HG03175 (cell line): ENCODE measurements at regions not wholly inside any gene's neighbourhood (a gene's known extent, or its start where the extent isn't known, plus 50 kb on each side); places are given as distances from the start of the nearest gene placed in this dataset.
"Not testable (repeated sequence)": the region's sequence is repeated elsewhere in the genome, so short reads cannot be mapped to it uniquely, and the experiment has no call there.

Experiments used
- ATAC-seq: cut with Tn5 transposase; IDR thresholded peaks from one replicate; pipeline ENCODE4 v1.9.1; 2021; ENCODE audit warnings: mild to moderate bottlenecking, moderate library complexity; ENCODE audit not compliant: unreplicated experiment

DNA sequence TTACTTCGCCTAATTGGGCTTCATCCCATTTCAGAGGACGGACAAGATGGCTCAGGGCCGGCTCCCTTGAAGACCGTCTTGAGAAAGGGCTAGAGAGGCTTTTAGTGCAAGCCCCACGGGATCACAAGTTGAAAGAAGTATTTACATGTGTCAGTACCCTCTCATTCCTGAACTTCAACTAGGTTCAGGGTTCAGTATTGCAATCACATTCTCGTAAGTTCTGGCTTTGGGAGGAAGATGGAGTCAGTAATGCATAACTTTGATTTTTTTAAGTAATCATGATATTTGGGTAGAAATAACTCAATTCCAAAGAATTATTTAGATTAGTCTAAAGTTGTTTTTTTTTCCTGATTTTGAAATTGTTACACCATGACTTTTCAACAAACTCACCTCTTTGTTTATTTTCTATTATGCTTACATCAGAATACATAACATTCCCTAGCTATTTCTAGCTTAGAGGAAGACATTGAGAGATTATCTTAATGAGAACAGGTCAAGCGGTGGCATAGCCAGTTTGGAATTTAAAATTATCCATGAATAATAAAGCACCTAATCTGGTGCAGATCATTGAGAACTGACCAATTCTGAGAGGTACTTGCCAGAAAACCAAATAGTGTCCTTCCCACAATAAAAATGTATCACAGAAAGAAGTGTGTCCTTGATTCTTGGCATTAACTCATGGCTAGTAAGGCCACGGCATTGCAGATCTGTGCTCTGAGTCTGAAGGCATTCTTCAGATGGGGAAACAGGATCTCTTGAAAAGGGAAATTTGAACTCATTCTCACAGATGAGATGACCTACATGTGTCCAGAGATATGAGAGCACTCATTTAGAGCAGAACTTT lies 92.1 kb upstream of the BLID start:
- no peak for ATAC-seq

DNA sequence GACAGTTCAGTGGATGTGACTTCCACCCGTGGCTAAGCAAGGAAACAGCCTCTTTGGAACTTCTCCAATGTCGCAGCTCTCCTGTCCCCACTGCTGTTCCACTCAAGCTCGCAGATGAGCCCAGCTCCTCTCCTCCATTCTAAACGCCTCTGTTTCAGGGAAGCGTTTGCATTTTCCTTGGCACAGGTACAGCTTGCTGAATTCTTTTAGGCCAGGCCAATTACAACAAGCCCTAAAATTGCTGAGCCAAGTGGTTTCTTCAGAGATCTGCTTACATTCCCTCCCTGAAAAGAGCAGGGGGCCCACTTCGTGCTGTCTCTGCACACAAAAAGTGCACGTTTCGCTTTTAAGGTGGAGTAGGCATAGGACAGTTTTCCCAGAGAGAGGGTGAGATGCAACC lies 91.5 kb upstream of the BLID start:
- ATAC-seq = no peak

DNA sequence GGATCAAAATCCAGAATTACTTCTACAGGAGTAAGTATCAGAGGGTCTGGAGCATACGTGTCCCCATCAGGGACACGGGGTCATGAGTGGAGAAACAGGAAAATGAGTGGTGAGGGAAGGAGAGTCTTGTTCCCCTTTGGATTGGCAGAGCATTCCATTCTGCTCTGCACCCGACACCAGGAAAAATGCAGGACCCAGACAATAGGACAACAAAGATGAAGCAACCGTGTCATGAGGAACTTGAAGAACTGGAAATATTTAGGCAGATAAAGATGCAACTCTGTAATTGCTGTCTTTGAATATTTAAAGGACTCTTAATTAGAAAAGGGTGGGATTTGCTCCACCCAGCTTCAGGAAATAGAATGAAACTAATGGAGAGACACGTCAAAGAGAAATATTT lies 89.0 kb upstream of the BLID start:
- no peak for ATAC-seq

DNA sequence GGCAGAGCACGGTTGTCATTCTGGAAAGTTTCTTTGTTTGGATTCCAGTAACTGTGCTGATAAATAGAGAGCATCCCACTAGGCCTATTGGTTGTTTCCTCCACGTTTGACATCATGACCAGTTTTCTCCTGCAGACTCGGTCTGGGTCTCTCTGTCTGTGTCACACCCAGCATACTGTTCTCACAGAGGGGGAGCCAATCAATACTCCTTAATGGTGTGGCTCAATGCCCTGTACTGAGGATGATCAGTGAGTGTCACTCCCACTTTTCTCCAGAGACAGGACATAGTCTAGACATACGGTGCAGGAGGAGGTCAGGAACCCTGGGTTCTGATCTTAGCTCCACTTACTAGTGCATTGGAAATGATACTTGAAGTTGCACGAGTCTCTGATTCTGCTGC lies 88.2 kb upstream of the BLID start:
- no peak for ATAC-seq

DNA sequence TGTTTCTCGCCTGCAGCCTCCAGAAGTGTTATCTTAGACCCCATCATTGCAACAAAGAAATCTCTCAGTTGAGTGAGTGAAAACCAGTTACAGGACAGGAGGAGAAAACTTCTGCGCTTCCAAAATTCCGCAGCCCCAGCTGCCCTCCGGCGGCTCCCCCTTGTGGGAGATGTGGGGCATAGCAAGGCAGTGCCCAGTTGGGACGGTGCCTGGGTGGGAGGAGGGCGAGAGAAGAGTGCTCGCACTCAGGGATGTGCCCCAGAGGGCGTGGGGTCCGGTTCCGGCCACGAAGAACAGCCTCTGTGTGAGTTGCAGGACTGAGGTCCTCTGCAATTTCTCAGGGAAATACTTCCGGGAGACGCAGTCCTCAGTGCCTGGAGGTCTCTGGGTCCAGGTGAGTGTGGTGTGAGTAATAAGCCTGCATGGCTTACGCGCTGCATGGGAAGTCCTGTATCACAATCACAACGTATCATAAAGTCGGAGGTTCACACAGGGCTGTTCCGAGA lies 87.0 kb upstream of the BLID start:
- peak; percentile 74 for ATAC-seq

DNA sequence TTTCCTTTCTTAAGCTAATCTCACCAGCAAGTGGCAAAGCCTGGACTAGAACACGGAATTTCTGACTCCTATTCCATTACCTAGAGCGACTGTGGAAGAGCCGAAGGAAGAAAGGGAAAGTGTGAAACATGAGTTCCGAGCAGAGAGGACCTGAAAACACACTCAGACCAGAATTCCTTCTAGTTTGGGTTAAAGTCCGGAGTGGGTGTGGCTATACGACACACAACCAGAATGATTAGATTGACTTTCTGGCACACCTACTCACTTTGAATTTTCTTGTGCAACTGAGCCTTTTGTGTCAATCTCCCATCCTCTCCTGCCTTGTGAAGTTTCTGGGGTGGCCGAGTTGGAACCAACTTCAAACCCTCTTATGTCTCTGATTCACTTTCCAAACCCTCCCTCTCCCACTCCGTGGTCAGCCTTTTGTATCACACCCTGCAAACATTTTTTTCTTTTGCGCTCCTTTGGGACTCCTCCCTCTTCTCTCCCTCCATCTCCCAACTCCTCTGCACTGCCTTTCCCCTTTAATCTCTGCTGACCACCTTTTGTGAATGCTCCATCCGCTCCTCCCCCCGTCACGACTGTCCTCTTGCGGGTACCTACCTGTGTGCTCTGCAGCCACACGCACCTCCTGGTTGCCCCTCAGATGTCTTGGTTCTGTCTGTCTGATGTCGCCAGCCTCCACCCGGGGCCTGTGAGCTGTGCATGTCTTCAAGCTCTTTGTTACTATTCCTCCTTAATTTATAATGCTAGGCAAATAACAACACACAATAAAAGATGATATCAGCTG lies 86.3 kb upstream of the BLID start:
- ATAC-seq = no peak

DNA sequence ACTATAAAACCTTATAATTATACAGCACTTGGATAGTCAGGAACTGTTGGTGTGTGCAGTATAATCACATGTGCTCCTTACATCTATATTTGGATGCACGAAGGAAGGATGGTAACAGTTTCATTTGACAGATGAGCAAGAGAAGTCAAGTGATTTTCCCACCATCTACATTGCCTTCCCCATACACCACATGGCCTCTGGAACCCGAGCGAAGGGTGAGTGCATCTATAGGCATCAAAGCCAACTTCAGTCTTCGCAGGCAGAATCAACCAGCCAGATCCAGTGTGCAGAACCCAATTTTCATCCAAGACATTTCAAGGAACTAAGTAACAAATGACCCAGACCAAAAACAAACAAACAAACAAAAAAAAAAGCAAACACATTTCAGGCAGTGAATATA lies 85.1 kb upstream of the BLID start:
- ATAC-seq = no peak

DNA sequence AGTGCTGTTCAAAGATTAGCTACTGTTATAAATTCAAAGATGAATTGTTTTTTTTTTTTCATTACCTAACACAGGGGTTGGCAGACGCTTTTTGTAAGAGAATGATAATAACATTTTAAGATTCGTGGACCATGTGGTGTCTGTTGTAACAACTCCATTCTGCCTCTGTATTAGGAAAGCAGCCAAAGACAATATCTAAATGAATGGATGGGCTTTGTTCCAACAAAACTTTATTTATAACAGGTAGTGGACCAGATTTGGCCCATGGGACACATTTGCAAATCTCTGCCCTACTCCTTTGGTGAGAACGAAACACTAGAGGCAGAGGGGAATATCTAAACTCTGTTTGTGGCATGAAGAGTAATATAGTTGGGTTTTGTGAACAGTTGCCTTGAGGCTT lies 83.6 kb upstream of the BLID start:
- ATAC-seq = no peak

DNA sequence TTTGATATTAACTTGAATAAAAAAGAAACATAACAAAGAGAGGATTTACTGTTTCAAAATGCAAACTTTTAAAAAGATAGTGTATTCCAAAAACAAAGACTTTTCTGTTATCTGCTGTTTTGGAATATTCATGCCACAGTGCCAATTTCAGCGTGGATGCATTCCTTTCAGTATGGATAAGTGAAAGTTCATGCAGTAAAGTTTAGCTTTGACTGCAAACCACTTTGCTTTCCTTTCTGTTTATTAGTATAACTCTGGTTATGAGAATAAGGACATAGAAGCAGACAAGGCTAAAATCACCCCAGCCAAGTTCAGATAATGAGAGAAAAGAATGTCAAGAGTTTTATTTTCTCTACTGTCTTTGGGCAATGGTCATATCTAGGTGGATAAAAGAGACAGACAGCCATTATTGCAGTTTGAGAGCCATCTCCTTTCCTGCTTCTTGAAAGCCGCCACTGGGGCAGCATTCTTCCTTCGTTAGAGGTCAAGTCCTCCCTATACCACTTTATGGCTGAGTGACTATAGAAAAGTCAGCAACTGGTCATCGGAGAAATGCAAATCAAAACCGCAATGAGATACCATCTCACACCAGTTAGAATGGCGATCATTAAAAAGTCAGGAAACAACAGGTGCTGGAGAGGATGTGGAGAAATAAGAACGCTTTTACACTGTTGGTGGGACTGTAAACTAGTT lies 82.4 kb upstream of the BLID start:
- ATAC-seq = no peak

DNA sequence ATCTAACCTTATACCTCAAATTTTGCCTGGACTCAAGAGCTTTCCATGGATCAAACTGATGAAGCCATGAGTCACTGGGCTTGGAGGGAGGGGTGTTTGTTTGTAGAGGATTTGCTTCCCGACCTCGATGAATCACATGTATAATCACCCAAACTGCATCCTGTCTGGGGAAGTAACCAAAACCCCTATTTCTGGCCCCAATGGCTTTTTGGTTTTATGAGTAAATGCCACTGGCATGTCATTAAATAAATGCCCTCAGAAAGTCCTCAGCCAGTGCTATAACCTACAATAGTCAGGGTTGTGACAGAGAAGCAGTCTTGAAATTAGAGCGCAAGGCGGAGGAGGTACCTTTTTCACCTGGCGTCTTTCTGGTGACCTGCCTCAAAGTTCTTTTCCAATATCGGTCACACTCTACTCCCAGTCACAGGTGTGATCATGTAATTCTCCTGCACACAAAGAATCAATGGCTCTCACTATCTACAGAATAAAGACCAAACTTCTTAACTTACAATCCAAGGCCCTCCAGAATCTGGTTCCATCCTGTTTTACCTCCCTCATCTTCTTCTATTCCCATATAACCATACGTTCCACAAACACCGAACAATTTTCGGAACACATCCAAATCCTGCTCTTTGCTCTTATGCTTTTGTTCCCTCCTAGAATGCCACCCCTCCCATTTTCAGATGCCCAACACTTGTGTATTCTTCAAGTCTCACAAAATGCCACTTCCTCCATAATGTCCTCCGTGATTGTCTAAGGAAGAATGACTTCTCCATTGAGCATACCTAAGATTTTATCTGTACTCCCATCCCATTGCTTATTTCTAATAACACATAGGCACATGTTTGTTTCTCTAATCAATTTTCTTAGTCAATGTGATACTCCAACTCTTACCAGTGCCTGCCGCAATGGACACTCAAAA lies 81.3 kb upstream of the BLID start:
- ATAC-seq = no peak

DNA sequence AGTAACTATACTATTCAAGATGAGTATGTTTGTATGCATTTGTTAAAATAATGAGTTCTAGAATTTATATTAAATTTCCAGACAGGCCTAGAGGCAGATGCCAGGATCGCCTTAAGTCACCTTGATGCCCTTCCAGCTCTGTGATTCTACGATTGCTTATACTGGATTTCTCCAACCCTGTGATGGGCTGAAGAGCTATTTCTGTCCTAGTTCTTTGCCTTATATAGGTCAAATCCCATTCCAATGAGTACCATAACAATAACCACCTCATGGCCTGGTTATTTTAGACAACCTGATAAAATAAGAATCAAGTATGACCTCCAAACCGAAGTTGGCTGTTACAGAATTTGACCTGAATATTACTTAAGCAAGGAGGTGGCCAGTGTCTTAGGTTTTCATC lies 79.8 kb upstream of the BLID start:
- ATAC-seq = no peak

DNA sequence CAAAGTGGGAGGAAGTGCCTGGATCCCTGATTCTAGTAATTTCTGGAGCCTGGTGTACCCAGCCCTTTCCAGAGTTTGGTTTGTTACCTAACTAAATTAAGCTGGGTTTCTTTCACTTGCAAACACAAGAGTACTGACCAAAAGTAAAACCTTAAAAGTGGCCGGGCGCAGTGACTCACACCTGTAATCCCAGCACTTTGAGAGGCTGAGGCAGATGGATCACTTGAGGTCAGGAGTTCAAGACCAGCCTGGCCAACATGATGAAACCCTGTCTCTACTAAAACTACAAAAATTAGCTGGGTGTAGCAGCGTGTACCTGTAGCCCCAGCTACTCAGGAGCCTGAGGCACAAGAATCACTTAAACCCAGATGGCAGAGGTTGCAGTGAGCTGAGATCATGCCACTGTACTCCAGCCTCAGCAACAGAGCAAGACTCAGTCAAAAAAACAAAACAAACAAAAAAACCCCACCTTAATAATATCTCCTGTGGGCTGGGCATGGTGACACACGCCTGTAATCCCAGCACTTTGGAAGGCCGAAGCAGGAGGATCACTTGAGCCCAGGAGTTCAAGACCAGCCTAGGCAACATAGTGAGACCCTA lies 78.0 kb upstream of the BLID start:
- ATAC-seq = not testable (repeated sequence)

DNA sequence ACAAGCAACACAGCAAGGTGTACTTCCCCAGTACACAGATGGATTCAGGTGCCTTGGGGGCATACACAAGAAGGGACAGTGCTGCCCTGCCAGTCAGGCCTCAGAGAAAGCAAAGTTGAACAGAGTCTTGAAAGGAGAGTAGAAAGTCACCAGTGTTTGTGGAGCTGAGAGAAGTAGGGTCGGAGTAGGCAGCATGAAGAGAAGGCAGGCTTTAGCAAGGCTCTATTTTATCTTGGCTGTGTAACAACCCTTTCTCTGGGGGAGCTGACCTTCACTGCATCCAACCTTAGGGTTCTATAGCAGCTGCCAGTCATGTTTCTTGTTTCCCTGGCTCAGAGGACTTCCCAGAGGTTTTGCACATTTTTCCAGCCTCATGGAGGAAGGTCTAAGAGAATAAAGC lies 77.4 kb upstream of the BLID start:
- ATAC-seq = no peak

DNA sequence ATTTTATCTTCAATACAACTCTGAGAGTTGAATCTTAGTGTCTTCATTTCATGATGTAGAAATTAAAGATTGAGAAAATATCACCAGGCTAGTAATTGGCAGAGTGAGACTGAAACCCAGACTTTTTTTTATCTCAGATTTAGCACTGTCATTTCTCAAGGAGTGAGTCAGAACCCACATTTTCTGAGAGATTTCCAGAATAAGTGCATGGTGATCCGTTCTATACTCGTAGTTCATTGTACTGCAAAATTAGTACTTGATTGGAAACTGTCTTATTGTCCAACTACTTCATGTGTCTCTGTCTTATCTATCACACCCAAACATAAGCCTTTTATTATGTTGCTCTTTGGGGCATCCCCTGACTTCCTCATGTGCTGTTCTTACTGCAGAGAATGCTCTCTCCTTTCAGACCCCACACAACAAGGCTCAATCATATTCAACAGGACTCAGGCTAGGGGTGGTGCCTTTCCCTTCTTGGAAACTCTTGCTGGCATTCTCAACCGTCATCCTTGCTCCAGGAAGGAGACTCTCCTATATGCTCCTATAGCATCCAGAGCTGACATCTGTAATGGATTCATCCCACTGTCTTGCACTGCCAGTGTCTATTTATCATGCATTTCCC lies 76.7 kb upstream of the BLID start:
- no peak for ATAC-seq

DNA sequence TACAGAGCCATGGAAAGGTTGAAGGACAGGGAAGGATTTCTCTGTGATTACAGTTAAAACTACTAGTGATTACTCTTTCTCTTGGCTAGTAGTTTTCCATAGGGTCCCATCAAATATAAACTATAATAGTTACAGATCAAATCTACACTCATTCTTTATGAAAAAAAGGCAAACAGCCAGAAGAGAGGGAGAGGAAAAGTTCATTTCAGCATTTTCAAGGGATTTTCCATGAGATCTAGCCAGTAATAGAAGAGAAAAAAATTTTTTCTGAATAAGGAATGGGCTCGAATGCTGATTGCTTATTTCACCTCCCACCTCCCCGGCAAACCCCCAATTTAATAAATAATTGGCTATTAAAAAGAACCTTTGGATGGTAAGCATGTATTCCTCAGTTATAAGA lies 74.8 kb upstream of the BLID start:
- no peak for ATAC-seq

DNA sequence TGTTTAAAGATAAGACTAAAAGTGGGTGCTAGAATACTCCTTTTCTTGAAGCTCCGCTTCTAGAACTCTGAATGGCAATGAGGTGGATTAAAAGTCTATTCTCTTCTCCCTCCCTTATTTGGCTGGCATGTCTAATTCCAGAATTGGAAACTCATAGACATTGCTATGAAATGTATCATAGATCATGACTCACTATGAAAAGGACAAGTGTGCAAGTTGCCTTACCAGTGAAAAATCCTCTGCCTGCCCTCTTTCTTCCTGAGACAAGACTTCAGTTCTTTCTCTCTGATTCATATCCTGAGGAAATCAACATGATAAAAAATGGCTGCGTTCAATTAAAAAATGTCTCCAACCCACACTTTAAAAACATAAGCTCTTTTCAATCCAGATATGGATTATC lies 73.2 kb upstream of the BLID start:
- ATAC-seq = no peak

DNA sequence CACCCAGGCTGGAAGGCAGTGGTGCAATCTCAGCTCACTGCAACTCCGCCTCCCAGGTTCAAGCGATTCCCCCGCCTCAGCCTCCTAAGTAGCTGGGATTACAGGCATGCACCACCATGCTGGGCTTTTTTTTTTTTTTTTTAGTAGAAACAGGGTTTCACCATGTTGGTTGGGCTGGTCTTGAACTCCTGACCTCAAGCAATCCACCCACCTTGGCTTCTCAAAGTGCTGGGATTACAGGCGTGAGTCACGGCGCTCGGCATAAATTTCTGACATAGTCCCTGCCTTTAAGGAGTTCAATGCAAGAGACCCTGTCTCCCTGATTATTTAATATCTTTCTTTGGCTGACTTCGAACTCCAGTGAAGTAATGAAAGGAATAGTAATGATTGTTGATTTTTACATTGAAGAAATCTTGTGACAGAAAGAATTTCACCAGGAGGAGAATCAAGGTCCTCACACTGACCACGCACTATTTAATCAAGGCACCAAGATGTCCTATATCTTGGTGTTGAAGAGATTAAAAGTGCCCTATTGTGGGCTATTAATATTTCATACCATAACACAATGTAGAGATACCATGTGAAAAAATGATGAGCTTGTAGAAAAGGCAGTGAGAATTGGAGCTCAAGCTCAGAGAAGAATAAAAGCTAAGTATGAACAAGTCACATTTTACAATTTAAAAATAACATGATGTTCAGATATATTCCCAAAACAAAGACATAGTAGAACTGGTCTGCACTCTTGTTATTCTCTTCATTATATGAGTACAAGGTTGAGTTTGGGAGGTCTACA lies 71.6 kb upstream of the BLID start:
- ATAC-seq = no peak

DNA sequence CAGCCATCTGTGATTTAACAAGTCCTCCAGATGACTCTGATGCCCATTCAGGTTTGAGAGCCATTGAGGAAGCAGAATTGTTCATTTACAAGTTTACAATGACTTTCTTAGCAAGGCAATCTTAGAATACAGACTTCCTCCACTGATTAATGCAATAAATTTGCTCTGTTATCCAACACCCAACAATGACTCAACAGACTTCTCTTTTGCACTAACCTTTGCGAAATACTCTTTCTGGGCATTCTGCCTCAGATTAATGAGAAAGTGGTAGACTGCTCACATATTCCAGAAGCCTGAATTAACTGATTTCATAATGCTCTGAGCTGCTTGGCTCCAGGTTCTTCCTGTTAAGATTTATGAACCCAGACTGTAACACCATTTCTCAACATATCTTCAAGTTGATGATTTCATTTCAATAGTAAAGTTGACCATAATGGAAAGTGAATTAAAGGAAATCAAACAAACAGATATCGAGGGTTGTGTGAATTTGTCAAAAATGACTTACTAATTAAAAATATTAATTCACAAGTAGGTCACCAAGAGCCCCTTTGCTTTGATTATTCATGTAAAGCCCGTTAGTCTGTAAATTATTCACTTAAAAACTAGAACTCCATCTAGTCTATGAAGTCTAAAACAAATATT lies 70.5 kb upstream of the BLID start:
- no peak for ATAC-seq
